ENCODE measurements at regions not wholly inside any gene's neighbourhood (a gene's known extent, or its start where the extent isn't known, plus 50 kb on each side); places are given as distances from the start of the nearest gene placed in this dataset.
"Not testable (repeated sequence)": the region's sequence is repeated elsewhere in the genome, so short reads cannot be mapped to it uniquely, and the experiment has no call there.

DNA sequence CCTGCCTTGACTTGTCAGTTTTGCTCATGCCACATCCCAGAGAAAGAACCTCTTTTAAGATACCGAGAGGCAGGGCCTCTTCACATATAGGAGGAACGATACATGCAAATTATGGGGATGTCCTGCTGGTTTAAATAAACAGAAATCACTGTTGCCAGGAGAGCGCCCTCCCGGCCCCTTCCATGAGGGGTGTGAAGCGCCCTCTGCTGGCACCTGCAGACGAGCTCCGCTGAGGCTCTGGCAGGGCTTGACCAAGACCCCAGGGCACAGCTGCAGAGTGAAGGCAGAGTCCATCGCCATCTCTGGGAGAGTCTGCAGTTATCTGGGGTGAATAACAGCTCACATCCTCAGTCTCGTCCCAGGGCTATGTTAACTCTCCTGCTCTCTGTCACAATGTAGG is 468.8 kb downstream of the RPIA start:
- not testable (repeated sequence) for H3K4me1 ChIP-seq (ENCODE audit: control insufficient read depth, insufficient read depth, low read length); H3K4me3 ChIP-seq (ENCODE audit: low read length); H3K36me3 ChIP-seq (ENCODE audit: control insufficient read depth, insufficient read depth, low read length); H3K27ac ChIP-seq (ENCODE audit: low read depth, low read length); H3K27me3 ChIP-seq (ENCODE audit: control insufficient read depth, insufficient read depth, low read length); H3K9ac ChIP-seq (ENCODE audit: low read length)

- not testable (repeated sequence) for H3K27me3 ChIP-seq (ENCODE audit: control insufficient read depth, insufficient read depth, low read length); H3K36me3 ChIP-seq (ENCODE audit: control insufficient read depth, insufficient read depth, low read length); H3K9ac ChIP-seq (ENCODE audit: low read length); H3K27ac ChIP-seq (ENCODE audit: low read depth, low read length); H3K4me3 ChIP-seq (ENCODE audit: low read length); H3K4me1 ChIP-seq (ENCODE audit: control insufficient read depth, insufficient read depth, low read length)
Observed at GRCh38 chr2:89161626-89162025, 470.2 kb downstream of the RPIA start.

GRCh38 chr2:89170506-89171173 is 479.2 kb downstream of the RPIA start:
- H3K27ac ChIP-seq (ENCODE audit: low read depth, low read length); H3K9ac ChIP-seq (ENCODE audit: low read length); H3K36me3 ChIP-seq (ENCODE audit: control insufficient read depth, insufficient read depth, low read length); H3K27me3 ChIP-seq (ENCODE audit: control insufficient read depth, insufficient read depth, low read length); H3K4me3 ChIP-seq (ENCODE audit: low read length); H3K4me1 ChIP-seq (ENCODE audit: control insufficient read depth, insufficient read depth, low read length): not testable (repeated sequence)

DNA sequence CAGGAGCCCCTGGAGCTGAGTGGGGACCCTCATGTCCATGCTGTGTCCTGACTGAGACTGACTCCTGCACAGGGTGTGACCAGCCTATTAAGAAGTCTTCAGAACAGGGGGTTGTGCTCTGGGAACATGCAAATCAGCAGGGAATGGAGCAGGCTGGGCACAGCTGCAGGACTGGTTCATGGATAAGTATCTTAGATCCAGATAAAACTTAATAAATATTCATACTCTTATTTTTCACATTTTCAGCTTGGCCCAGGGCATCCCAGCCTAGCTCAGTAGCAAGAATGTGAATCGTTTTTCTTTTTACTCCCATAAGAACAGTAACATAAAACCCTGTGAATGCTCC is 479.7 kb downstream of the RPIA start:
- H3K27me3 ChIP-seq (ENCODE audit: control insufficient read depth, insufficient read depth, low read length); H3K27ac ChIP-seq (ENCODE audit: low read depth, low read length); H3K4me3 ChIP-seq (ENCODE audit: low read length); H3K9ac ChIP-seq (ENCODE audit: low read length); H3K36me3 ChIP-seq (ENCODE audit: control insufficient read depth, insufficient read depth, low read length); H3K4me1 ChIP-seq (ENCODE audit: control insufficient read depth, insufficient read depth, low read length): not testable (repeated sequence)

DNA sequence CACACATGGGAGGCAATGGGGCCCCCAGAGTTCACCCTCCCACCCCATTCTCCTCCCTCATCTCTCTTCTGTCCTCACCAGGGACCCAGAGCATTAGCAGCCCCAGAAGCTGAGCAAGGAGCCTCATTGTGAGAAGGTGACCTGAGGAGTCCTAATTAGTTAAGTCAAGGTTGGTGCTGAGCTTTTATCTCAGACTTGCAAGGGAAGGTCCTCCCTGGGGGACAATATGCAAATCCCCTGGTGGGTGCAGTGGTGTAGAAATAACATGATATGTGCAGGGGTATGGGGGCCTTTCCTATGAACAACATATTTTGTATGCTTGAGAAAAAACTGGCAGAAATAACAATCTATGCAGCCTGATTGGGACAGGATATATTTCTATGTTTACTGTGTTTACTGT is 485.5 kb downstream of the RPIA start:
- H3K9ac ChIP-seq (ENCODE audit: low read length); H3K27ac ChIP-seq (ENCODE audit: low read depth, low read length); H3K4me3 ChIP-seq (ENCODE audit: low read length); H3K36me3 ChIP-seq (ENCODE audit: control insufficient read depth, insufficient read depth, low read length); H3K4me1 ChIP-seq (ENCODE audit: control insufficient read depth, insufficient read depth, low read length); H3K27me3 ChIP-seq (ENCODE audit: control insufficient read depth, insufficient read depth, low read length): not testable (repeated sequence)

GRCh38 chr2:89182221-89182620 is 490.7 kb downstream of the RPIA start:
- H3K4me1 ChIP-seq (ENCODE audit: control insufficient read depth, insufficient read depth, low read length); H3K27ac ChIP-seq (ENCODE audit: low read depth, low read length); H3K4me3 ChIP-seq (ENCODE audit: low read length); H3K9ac ChIP-seq (ENCODE audit: low read length); H3K36me3 ChIP-seq (ENCODE audit: control insufficient read depth, insufficient read depth, low read length); H3K27me3 ChIP-seq (ENCODE audit: control insufficient read depth, insufficient read depth, low read length): not testable (repeated sequence)

DNA sequence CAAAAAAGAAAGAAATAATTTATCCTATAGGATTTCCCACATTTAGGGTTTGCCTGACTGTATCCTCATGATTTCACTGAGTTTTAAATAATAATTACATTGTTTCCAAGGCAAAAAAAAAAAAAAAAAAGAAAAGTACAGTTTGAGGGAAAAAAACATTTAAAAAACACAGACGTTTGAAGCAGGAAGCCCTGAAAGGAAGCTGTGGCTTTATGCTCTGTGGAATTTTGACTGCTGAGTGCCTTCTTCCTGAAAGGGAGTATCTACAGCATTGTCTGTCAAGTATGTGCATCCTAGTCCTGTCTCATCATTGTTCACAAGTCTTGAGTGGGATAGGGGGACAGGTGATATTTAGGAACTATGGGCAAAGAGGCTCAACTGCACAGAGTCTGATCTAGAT is 493.3 kb downstream of the RPIA start:
- H3K4me1 ChIP-seq (ENCODE audit: control insufficient read depth, insufficient read depth, low read length); H3K36me3 ChIP-seq (ENCODE audit: control insufficient read depth, insufficient read depth, low read length); H3K4me3 ChIP-seq (ENCODE audit: low read length); H3K9ac ChIP-seq (ENCODE audit: low read length); H3K27me3 ChIP-seq (ENCODE audit: control insufficient read depth, insufficient read depth, low read length); H3K27ac ChIP-seq (ENCODE audit: low read depth, low read length): not testable (repeated sequence)

DNA sequence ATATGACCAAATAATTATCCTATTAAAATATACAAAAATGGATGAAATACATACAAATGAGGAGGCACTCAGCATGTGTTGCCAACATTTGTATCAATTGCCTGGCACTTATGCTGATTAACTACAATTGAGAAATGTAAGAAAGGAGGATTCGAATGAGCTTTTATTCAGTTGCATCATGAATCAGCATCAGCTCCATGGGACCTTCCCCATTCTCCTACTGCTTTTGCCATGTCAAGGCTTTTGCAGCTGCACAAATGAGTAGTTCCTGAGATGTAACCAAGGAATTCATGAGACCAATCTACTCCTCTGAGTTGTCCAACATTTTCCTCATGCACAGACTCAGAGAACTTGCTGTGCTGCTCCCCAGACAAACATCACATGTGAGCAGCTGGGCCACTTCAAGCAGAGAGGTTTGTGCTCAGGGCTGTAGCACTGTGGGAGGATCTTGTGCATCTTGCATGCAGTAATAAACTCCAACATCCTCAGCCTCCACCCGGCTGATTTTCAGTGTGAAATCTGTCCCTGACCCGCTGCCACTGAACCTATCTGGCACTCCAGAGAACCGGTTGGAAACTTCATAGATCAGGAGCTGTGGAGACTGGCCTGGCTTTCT is 504.3 kb downstream of the RPIA start:
- H3K27me3 ChIP-seq (ENCODE audit: control insufficient read depth, insufficient read depth, low read length); H3K4me1 ChIP-seq (ENCODE audit: control insufficient read depth, insufficient read depth, low read length); H3K27ac ChIP-seq (ENCODE audit: low read depth, low read length); H3K4me3 ChIP-seq (ENCODE audit: low read length); H3K36me3 ChIP-seq (ENCODE audit: control insufficient read depth, insufficient read depth, low read length); H3K9ac ChIP-seq (ENCODE audit: low read length): not testable (repeated sequence)

GRCh38 chr2:89196719-89197118 is 505.2 kb downstream of the RPIA start:
- not testable (repeated sequence) for H3K4me1 ChIP-seq (ENCODE audit: control insufficient read depth, insufficient read depth, low read length); H3K9ac ChIP-seq (ENCODE audit: low read length)

GRCh38 chr2:89198026-89198425 is 506.6 kb downstream of the RPIA start:
- not testable (repeated sequence) for H3K9ac ChIP-seq (ENCODE audit: low read length); H3K4me3 ChIP-seq (ENCODE audit: low read length); H3K27ac ChIP-seq (ENCODE audit: low read depth, low read length); H3K4me1 ChIP-seq (ENCODE audit: control insufficient read depth, insufficient read depth, low read length); H3K27me3 ChIP-seq (ENCODE audit: control insufficient read depth, insufficient read depth, low read length); H3K36me3 ChIP-seq (ENCODE audit: control insufficient read depth, insufficient read depth, low read length)

More at GRCh38 chr2:89196719-89197118, 505.2 kb downstream of the RPIA start:
- not testable (repeated sequence) for H3K27me3 ChIP-seq (ENCODE audit: control insufficient read depth, insufficient read depth, low read length); H3K36me3 ChIP-seq (ENCODE audit: control insufficient read depth, insufficient read depth, low read length); H3K27ac ChIP-seq (ENCODE audit: low read depth, low read length); H3K4me3 ChIP-seq (ENCODE audit: low read length)

DNA sequence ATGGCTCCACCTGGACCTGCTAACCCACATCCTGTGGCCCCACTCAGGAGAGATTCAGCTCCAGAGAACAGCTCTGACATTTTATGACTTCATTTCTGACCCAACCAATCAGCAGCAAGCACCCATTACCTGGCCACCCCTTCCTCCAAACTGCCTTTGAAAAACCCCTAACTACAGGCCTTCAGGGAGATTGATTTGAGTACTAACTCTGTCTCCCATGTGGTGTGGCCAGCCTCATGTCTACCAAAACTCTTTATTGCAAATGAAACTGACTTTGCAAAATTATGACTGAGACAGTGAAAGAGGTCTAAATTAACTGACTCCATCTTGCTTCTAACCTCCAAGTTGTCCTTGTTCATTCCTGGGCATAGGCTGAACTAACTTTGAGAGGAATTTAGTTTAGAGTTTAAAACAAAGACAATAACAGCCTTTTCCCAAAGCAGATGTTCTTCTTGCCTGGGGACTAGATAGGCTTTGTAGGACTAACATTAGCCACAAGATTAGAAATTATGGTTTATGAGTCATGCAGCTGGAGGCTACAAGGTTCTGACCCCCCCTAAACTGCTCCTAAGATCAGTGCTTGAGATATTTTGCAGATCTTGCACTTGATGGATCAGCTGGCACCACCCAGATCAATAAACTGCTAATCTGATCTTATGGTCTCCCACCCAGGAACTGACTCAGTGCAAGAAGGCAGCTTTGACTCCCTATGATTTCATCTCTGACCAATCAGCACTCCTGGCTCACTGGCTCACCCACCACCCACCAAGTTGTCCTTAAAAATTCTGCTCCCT is 508.2 kb downstream of the RPIA start:
- H3K36me3 ChIP-seq (ENCODE audit: control insufficient read depth, insufficient read depth, low read length); H3K27ac ChIP-seq (ENCODE audit: low read depth, low read length); H3K4me3 ChIP-seq (ENCODE audit: low read length); H3K27me3 ChIP-seq (ENCODE audit: control insufficient read depth, insufficient read depth, low read length); H3K9ac ChIP-seq (ENCODE audit: low read length); H3K4me1 ChIP-seq (ENCODE audit: control insufficient read depth, insufficient read depth, low read length): not testable (repeated sequence)

DNA sequence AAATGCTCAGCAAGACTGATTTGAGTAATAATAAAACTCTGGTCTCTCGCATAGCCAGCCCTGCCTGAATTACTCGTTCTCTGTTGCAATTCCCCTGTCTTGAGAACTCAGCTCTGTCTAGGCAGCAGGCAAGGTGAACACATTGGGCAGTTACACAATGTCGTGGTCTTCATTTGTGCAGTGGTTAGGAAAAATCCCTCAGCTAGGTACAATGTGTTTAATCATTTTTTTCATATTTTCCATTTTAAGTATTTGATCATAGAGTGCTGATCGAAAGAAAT is 508.7 kb downstream of the RPIA start:
- not testable (repeated sequence) for H3K9ac ChIP-seq (ENCODE audit: low read length); H3K27ac ChIP-seq (ENCODE audit: low read depth, low read length); H3K4me1 ChIP-seq (ENCODE audit: control insufficient read depth, insufficient read depth, low read length); H3K36me3 ChIP-seq (ENCODE audit: control insufficient read depth, insufficient read depth, low read length); H3K27me3 ChIP-seq (ENCODE audit: control insufficient read depth, insufficient read depth, low read length); H3K4me3 ChIP-seq (ENCODE audit: low read length)

DNA sequence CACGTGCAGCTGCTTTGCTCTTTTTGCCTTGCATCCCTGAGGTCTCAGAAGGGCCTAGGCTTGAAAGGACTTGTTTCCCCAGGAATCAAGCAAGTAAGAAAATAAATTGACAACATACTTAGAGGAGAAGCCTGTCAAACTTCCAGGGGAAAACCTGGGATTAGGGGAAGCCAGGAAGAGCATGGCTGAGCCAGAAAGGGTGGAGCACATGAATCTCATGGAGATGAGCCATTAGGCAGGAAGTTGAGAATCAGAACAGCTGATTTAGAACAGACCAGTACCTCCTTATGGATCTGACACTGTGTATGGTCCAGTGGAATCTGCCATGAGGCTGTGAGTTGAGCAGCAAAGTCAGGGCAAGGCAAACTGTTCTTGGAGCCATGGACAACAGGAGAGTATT is 511.0 kb downstream of the RPIA start:
- H3K9ac ChIP-seq (ENCODE audit: low read length); H3K36me3 ChIP-seq (ENCODE audit: control insufficient read depth, insufficient read depth, low read length): not testable (repeated sequence)

More for the DNA sequence above, 511.0 kb downstream of the RPIA start:
- not testable (repeated sequence) for H3K27ac ChIP-seq (ENCODE audit: low read depth, low read length); H3K4me1 ChIP-seq (ENCODE audit: control insufficient read depth, insufficient read depth, low read length); H3K27me3 ChIP-seq (ENCODE audit: control insufficient read depth, insufficient read depth, low read length); H3K4me3 ChIP-seq (ENCODE audit: low read length)
